Ascending aorta (tissue), 2 donors: ENCODE measurements at regions not wholly inside any gene's neighbourhood (a gene's known extent, or its start where the extent isn't known, plus 50 kb on each side); places are given as distances from the start of the nearest gene placed in this dataset.

Experiments used
- DNase-seq, 2 donors: peaks; one replicate each; pipeline ENCODE4 v3.0.0-alpha.2; 2019; ENCODE audit warnings: low spot score in 2 of 2
- H3K27ac ChIP-seq, 2 donors: fragments of 200-600 bp; sonication (generic); one replicate each; pipeline ENCODE4 v1.5.1; 2016 to 2017; ENCODE audit warnings: mild to moderate bottlenecking in 1 of 2
- H3K27me3 ChIP-seq: fragments of 200-600 bp; sonication (generic); one replicate; pipeline ENCODE4 v1.5.1; 2017
- H3K36me3 ChIP-seq, 2 donors: fragments of 200-600 bp; sonication (generic); one replicate each; pipeline ENCODE4 v1.5.1; 2016
- H3K4me1 ChIP-seq, 2 donors: fragments of 200-600 bp; sonication (generic); one replicate each; pipeline ENCODE4 v1.5.1; 2016 to 2017; ENCODE audit warnings: mild to moderate bottlenecking in 1 of 2
- H3K4me3 ChIP-seq, 2 donors: fragments of 200-600 bp; sonication (generic); one replicate each; pipeline ENCODE4 v1.5.1; 2016 to 2017; ENCODE audit warnings: mild to moderate bottlenecking in 1 of 2
- H3K9me3 ChIP-seq, 2 donors: fragments of 200-600 bp; sonication (generic); one replicate each; pipeline ENCODE4 v1.5.1; 2016
- CTCF ChIP-seq, 3 experiments: fragments of 200-600 bp in 2 of 3; fragments of 450-650 bp in 1 of 3; sonication (generic) in 2 of 3; IDR thresholded peaks; one replicate each; pipeline ENCODE4 v1.5.1; 2016 to 2019; ENCODE audit warnings: antibody characterized with exemption in 3 of 3, mild to moderate bottlenecking in 1 of 3, moderate library complexity in 1 of 3
- intact Hi-C: fragments of 100-400 bp; cut with DNase I; formaldehyde crosslinking; loops from one replicate; pipeline ENCODE4 v1.15.1; 2023

DNA sequence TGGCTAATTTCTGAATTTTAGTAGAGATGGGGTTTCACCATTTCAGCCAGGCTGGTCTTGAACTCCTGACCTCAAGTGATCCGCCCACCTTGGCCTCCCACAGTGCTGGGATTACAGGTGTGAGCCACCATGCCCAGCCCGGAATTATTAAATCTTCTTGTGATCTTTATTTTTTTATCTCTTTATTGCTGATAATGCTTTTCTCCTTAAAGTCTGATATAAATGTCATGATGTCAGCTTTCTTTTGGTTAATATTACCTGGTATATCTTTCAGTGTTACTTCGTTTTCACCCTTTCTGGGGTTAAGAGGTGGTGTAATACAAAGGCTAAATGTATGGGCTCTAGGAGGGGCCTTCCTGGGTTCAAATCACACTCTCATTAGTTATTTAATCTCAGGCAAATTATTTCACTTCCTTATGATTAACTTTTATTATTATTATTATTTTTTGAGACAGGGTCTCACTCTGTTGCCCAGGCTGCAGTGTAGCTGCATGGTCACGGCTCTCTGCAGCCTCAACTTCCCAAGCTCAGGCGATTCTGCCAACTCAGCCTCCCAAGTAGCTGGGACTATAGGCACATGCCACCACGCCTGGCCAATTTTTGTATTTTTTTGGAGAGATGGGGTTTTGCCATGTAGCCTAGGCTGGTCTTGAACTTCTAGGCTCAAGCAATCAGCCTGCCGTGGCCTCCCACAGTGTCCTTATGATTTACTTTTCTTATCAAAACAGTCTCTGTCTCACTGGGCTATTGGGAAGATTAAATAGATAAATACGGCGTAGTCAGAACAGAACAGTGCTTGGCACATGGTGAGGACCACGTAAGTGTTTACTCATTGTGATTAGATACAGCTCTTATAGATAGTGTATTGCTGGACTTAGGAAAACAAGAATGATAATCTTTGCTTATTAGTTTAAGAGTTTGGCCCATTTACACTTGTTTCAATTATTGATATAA lies 216.5 kb downstream of the URB2 start:
- TF ChIP-seq CTCF (IDR thresholded peaks at IDR 0.05): no peak
- Histone ChIP-seq H3K4me1 (peaks cover 0 to 11% of the 10 kb centered on the region in 2 donors), H3K9me3 (no peaks in the 10 kb centered on the region), H3K27me3 (no peaks in the 10 kb centered on the region), H3K4me3 (no peak overlapping the region), H3K27ac (no peak overlapping the region), H3K36me3 (no peaks in the 10 kb centered on the region)
- no peak for DNase-seq
- intact Hi-C loops: no loop called here

- no peaks in the 10 kb centered on the region for H3K36me3 ChIP-seq
- H3K4me1 ChIP-seq: peaks cover 0 to 11% of the 10 kb centered on the region in 2 donors
- no peak for TF ChIP-seq CTCF (IDR thresholded peaks at IDR 0.05)
- H3K27me3 ChIP-seq: no peaks in the 10 kb centered on the region
- DNase-seq: no peak
- no peaks in the 10 kb centered on the region for H3K9me3 ChIP-seq
- no peak overlapping the region for H3K27ac ChIP-seq
- H3K4me3 ChIP-seq: no peak overlapping the region
- intact Hi-C loops: no loop called here
Observed at GRCh38 chr1:229843627-229844238, 217.7 kb downstream of the URB2 start.

DNA sequence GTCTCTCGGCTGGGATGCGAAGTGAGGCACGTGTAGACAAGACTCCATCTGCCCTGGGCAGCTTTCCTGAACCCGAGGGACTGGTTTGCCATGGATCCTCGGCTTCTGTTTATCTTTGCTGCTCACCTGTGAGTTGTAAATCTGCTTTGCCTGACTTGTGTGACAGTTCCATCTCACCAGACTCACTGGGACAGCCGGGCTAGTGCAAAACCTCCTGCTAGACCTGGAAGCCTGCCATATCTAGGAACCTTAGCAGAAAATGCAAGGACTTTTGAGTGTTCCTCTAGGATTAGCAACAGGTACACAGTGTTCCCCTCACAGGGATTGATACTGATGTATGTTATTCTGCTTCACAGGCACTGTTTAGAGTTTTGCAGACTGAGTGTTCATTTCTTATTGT lies 218.6 kb downstream of the URB2 start:
- Histone ChIP-seq H3K9me3 (no peaks in the 10 kb centered on the region), H3K27ac (peak overlapping the region in 1 of 2 donors; percentile 52), H3K27me3 (no peaks in the 10 kb centered on the region), H3K36me3 (no peaks in the 10 kb centered on the region), H3K4me1 (peaks cover 0 to 11% of the 10 kb centered on the region in 2 donors), H3K4me3 (no peak overlapping the region)
- TF ChIP-seq CTCF (IDR thresholded peaks at IDR 0.05): no peak
- DNase-seq: no peak
- intact Hi-C loops: no loop called here

GRCh38 chr1:229845410-229846138 lies 219.5 kb downstream of the URB2 start:
- peaks cover 0 to 11% of the 10 kb centered on the region in 2 donors for H3K4me1 ChIP-seq
- no peak overlapping the region for H3K4me3 ChIP-seq
- no peaks in the 10 kb centered on the region for H3K27me3 ChIP-seq
- no peaks in the 10 kb centered on the region for H3K36me3 ChIP-seq
- no peak overlapping the region for H3K27ac ChIP-seq
- H3K9me3 ChIP-seq: no peaks in the 10 kb centered on the region
- intact Hi-C loops: no loop called here
- DNase-seq: no peak
- TF ChIP-seq CTCF (IDR thresholded peaks at IDR 0.05): no peak

- Histone ChIP-seq H3K36me3 (no peaks in the 10 kb centered on the region), H3K9me3 (no peaks in the 10 kb centered on the region), H3K27me3 (no peaks in the 10 kb centered on the region), H3K4me3 (no peak overlapping the region), H3K4me1 (peaks cover 0 to 11% of the 10 kb centered on the region in 2 donors), H3K27ac (no peak overlapping the region)
- no peak for TF ChIP-seq CTCF (IDR thresholded peaks at IDR 0.05)
- DNase-seq: no peak
- intact Hi-C loops: no loop called here
Observed at GRCh38 chr1:229846351-229846750, 220.3 kb downstream of the URB2 start.
